Hematopoietic multipotent progenitor cell (in vitro differentiated cells): ENCODE measurements at regions not wholly inside any gene's neighbourhood (a gene's known extent, or its start where the extent isn't known, plus 50 kb on each side); places are given as distances from the start of the nearest gene placed in this dataset.

Experiments
- DNase-seq, 3 donors: peaks; one replicate each; pipeline ENCODE4 v3.0.0-alpha.2; 2011 to 2015; ENCODE audit warnings: low read depth in 2 of 3, low spot score in 2 of 3

DNA sequence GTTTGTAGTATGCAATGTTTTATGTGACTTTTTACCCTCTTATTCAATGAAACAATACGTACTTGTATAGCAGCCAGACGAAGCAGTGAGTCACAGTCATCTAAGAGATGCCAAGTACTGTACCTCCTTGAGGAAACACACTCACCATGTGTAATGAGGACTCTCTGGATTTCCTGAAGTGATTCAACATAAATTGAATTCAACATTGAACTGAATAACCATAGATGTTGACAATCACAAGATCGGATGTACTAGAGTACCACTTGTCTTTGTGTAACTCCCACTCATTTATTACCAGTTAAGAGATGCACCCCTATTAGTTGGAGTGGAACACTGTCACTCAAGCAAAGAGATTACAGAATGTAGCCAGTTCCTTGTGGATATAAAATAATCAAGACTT lies 175.2 kb upstream of the HMGA2 start:
- no peak for DNase-seq

DNA sequence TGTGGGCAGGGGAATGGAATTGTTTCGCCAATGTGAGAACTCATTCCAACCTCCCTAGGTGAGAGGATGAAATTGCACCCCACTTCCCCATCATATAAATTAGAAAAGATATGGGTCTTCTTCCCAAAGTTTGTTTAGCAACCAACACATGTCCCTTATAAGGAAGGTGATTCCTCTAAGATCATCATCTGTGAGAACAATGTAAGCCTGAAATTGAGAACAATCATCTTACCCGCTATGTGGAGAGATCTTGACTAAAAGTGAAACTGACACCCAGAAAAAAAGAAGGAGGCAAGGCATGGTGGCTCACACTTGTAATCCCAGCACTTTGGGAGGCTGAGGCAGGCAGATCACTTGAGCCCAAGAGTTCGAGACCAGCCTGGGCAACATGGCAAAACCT lies 173.2 kb upstream of the HMGA2 start:
- DNase-seq = no peak

DNA sequence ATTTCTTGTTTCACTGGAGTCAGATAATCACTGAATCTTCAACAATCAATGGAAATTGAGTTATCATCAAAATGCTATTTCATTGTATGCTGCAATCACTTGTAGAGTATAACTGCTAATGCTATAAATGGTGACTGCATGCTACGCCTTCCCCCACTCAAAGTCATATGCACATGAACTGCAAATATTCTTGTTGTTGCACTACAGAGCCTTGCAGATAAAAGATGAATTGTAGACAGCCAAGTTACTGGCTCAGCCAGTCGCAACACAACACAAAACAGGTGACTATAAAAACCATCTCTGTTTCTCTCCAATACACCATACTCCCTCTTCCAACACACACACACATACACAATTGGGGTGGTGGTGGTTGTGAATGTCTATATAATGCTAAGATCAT lies 171.0 kb upstream of the HMGA2 start:
- DNase-seq = no peak

DNA sequence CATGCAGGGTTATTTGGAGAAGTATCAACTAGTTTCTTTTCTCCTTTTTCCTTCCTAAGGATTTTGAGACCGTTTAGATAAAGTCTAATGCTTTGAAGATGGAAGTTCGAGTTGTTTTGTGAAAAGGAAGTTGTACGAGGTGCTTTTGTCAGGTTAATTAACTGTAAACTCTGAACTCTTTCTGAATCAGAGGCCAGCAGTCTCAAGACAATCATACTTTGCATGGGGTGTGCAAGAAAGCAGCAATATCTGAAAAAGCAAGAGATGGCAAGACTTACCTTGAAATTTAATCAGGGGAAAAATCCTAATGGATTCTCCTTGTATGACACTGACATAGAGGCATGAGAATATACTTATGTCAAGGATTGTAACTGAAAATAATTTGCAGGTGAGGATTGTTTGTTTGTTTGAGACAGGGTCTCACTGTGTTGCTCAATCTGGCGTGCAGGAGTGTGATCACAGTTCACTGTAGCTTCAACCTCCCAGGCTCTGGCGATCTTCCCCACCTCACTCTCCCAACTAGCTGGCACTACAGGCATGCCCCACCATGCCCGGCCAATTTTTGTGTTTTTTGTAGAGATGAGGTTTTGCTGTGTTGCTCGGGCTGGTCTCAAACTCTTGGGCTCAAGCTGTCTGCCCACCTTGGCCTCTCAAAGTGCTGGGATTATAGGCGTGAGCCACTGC lies 170.2 kb upstream of the HMGA2 start:
- no peak for DNase-seq

DNA sequence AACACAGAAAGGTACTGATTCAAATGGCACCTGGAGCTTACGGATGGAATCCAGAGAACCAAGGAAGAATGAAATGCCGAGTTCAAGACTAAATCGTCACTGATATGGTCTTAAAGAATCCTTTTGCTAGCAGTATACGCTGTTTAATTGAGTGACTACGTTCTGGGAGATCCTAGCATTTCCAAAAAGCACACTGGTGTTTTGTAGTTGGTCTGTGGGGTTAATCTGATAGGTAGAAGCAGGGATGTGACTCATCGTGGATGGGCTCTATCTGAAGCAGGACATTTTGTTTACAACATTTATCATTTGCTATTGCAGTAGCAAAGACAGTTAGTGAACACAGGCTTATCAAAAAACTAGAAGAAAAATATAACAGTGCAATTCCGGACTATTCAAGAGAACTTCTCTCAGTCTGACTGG lies 169.2 kb upstream of the HMGA2 start:
- DNase-seq = no peak

DNA sequence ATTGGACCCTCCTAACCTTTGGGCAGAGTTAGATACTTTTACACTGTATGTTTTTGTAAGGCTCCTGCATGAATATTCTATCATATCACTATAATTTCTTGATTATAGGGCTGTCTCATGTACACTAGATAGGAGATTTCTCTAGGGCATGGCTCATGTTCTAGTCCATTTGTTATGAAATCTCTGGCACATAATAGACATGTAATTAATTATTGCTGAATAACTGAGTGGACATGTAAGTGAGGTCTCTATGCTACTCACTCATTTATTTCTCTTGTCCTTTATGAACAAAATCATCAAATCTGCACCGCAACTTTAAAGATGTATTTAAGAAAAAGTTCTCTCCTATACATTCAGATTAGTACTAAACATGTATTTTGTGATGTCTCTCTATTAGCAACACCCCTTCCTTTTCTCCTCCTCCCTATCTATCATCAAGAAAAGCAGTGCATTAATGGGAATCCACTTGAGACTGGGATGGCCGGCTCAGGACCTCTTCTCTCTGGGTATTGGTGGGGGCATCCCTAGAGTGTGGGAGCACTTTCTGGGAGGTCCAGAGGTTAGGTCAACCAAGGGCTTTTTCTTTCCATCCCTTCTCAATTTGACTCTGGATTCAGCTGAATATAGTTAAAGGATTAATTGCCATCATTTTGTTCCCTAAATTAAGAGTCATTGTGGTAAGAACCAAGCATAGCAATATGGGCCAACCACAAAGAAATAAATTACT lies 168.0 kb upstream of the HMGA2 start:
- no peak for DNase-seq

DNA sequence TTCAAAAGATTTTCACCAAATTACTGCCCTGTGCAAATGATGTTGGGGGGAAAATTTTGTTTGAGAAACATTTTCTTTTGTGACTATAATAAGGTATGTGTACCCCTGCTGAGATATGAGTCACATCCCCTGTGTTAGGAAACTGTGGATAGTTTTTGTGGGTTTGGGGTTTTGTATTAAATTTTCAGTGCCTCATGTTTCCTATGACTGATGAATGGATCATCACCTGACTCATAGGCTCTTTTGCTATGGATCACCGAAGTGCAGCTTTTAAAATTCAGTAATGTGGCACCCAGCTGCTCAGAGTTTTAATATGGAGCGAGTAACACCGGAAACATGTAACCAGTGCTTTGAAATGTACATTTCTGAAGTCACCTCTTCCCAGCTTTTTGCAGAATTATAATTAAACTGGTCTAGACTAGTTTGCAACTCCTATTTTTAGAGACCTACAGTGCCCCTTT lies 167.4 kb upstream of the HMGA2 start:
- DNase-seq = peak in 2 of 3 donors; percentile 85 to 89

DNA sequence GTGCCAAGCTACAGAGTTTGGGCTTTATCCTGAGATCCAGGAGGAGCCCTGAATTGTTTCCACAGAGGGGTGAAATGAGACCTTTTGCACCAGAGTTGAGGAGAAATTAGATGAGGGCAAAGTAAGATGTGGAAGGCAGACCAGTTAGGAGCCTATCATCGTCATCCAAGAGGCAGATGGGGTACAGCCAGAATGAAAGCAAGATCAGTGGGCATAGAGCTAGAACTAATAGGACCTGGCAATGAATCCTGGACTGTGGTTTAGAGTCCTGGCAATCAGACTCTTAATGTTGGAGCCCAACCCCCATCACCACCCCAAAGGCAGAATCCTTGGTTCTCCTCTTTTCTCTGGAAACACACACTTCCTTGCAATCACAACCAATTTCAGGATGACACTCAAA lies 166.6 kb upstream of the HMGA2 start:
- DNase-seq = no peak

DNA sequence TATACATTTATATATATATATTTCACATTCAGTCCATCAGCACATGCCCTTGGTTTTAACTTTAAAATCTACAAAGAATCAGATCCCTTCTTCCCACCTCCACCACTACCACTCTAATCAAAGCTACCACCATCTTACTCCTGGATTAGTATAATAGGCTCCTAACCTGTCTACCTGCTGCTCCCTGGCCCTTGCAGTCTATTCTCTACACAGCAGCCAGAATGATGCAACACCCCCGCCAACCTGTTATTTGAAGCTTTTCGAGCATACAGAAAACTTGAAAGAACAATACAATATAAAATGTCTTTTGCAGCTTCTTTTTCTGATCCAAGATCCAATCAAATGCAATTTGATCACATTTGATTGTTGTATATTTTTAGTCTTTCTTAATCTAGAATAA lies 165.9 kb upstream of the HMGA2 start:
- no peak for DNase-seq

DNA sequence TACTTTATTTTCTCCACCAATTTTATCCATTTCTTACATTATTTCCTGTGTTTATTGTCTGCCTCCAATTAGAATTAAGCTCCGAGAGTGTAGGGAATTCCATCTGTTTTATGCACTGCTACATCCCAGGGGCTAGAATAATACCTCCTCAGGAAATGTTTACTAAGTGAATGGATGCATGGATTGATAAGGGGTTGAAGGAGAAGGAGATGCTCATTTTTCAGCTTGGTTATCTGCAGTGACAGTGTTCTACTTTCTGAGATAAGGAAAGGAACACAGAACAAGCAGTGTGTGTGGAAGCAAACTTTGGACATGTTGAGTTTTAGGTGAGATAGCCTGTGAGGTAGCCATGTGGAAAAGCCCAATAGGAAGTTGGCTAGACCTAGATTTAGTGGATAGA lies 164.6 kb upstream of the HMGA2 start:
- no peak for DNase-seq

DNA sequence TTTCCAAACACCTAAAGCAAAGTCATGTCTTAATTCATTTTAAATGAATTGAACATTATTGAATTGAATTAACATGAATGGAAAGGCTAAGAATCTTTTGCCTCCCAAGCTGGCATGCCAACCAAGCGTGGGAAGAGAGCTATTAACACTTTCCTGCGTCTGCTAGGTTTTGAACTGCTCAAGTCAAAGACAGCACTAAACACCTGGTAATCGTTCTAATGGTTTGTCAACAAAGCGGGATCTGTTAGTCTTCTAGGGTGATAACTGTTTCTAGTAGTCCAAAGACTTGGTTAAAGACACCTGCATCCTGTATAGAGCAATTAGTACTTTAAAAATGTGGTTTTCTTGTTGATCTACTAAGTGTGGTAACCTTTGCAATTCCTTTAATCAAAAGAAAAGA lies 164.2 kb upstream of the HMGA2 start:
- DNase-seq = no peak

DNA sequence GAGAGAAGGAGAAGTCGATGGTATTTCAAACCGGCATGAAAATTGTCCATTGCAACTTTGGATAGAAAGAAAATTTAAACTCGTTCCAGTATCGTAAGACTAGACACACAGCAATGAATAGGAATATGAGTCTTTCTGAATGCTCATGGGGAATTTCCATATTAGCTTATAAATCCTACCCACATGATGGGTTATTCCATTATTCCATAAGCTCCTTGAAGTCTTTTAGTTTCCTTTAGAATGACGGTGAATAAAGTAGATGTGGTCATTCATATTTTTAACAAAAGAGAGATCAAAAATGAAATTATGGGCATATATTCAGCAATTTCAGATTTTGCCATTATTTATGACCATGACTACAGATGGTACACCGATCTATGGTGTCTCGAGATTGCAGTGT lies 163.4 kb upstream of the HMGA2 start:
- no peak for DNase-seq

DNA sequence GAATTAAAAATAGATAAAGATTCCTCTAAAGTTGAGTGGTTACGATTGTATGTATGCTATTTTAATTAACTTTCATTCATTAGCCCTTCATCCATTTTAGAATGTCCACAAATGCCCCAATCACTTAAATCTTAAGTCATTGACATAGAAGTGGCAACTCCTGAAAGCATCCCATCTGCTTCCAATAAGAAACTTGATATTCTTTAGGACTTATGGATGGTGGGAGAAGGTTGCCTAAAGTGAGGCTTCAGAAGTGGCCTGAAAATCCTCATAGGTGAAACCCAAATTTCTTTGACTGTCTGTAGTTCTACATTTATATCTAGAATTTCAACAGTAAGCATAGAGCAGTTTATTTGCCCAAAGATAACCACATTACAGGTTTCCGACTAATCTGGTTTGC lies 161.7 kb upstream of the HMGA2 start:
- no peak for DNase-seq

DNA sequence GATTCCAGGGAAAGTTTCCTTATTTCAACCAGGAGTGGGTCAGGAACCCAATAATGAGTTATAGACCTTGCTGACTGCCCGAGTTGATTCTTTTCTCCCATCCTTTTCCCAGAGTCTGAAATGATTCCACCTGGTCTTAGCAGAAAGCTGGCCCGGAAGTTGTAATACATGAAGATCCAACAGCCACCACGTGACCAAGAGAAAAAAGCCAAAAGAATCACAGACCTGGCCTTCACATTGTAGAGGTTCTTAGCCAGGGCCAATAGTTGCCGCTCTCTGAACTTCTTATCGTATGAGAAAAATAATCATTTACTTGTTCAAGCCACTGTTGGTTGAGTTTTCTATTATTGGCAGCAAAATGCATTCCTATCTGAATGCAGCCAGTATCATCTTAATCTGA lies 161.2 kb upstream of the HMGA2 start:
- DNase-seq = no peak

DNA sequence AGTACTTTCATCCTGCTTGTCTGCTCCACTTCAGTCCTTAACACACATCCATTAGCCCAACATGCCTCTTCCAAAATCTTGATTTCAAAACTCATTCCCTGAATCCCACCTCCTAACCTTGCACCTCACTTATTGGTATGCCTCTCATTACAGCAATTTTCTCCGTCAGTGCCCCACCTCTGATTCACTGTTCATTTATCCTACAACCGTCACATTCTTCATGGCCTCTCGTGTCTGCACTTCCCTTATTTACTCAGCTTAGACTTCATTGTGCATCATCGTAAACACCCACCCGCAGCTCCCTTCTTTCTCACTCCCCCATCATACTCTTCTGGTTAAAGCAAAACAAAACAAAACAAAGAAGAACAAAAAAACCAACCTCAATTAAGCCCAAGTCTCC lies 160.6 kb upstream of the HMGA2 start:
- DNase-seq = no peak

DNA sequence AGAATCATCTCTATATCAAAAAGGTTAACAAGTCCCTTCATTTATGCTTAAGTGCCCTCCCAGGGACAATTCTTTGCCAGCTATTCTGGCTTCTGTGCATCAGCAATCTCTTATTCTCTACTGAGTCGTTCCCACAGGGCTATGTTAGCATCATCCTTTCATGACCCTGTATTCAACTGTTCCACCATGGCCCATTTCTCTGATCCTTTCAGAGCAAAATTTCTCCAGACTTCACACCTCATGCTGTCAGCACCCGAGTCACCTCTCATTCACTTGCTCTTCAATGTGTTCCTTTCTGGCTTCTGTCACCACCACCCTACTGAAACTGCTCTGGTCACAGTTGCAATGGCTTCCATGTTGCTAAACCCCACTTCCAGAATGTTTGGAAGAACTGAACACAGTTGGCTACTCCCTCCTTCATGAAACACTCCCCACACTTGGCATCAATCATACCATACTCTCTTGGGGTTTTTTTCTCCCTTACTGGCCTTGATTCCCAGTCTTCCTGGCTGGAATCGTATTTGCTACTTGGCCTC lies 159.5 kb upstream of the HMGA2 start:
- DNase-seq = no peak

DNA sequence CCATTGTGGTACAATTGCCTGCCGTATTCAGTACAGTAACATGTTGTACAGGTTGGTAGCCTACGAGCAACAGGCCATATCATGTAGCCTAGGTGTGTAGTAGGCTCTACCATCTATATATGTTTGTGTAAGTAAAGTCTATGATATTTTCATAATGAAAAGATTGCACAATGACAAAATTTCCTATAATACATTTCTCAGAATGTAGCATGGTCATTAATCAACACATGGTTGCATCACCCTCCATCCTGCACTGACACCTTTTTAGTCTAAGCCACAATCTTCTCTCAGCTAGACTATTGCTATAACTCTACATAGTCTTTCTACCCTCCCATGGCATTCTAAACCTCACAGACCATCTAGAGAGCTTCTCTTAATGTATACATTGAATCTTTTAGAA lies 158.5 kb upstream of the HMGA2 start:
- DNase-seq = no peak

DNA sequence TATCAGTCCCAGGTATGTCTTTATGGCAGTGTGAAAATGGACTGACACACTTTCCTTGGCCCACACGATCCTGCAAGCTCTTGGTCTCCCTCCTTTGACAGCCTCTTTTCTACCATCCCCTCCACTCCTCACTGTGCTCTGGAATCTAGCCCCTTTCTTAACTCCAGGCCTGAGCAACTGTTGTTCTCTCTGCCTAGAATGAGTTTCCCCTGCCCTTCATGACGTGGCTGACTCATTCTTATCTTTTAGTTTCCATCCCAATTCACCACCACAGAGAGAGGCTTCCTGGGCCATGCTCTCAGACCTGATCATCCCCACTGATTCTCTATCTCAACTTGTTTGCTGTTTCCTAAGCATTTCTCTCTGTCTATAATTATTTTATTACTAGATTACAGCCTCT lies 157.4 kb upstream of the HMGA2 start:
- peak in 1 of 3 donors; percentile 23 for DNase-seq

DNA sequence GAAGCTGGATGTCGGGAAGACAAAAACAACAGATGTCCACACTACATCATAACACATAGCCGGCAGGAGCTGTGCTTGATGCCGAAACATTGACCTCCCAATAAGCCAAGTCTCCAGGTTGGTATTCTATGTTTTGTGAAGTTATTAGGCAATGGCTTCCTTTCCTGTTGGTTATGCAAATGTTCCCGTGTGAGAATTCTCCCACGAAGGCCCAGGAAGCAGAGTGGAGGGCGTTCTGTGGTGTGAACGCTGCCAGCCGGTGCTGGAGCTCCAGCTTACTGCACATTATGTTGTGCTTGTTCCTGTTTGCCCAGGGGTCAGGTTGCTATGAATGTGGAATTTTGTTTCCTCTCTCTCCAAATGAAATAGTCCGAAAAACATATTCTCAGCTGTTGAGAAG lies 156.4 kb upstream of the HMGA2 start:
- no peak for DNase-seq

DNA sequence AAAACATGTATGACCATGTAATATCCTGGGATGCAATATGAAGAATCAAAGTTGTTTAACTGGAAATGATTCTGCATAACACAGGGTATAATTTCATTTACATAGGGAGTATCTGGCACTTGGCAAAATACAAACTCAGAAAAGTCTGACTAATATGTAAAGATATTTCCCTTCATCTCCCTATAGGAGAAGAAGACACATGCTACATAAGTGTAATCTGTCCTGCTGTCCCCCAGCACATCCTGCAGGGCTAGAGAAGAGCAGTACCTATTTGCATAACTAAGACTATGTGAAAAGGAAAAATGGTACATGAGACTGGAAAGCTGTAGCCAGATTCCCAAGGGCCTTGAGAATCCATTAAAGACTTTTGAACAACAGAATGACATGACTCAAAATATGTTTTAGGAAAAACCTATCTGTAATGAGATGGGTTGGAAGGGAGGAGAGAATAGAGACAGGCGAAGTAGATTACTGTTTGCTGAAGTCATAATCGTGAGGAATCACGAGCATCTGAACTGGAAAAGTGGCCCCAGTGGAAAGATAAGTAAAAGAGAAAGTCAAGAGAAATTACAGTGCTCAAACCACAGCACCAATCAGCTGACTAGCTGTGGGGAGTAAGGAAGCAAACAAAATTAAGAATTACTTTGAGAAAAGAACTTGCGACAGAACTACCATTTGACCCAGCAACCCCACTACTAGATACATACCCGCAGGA lies 155.1 kb upstream of the HMGA2 start:
- DNase-seq = no peak

DNA sequence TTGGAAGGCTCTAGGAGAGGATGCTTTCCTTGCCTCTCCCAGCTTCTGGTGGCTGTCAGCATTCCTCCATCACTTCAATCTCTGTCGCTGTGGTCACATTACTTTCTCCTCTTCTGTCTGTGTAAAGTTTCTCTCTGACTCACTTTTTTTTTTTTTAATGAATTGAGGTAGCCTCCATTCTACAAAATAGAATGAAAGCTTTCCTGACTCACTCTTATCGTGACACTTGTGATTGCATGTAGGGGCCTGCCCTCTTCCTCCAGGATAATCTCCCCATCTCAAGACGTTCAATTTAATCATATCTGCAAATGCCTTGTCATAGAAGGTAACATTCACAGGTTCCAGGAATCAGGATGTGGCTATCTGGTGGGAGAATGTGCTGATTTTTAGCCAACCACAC lies 153.5 kb upstream of the HMGA2 start:
- no peak for DNase-seq

DNA sequence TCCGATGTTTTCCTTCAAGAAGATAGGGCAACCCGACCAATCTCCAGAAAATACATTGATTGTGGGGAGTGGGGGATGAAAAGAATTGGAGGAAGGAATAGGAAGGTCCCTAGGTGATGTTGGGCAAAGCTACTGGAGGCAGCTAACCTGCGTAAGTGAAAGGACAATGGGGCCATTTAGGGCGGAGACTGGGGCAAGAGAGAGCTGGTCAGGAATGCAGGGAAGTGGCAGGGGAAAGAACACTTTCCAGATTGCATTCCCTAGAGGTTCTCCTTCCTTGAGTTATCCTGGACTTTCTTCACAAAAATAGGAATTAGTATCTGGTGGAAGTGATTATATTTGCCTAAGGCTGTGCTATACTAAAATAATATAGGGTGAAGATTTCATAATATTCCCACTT lies 151.8 kb upstream of the HMGA2 start:
- no peak for DNase-seq
